Activated T-cell treated with anti-CD3 and anti-CD28 coated beads, Interleukin-2, amount 50 U/mL, for 72 hours (primary cell): ENCODE measurements at regions not wholly inside any gene's neighbourhood (a gene's known extent, or its start where the extent isn't known, plus 50 kb on each side); places are given as distances from the start of the nearest gene placed in this dataset.
"Not testable (repeated sequence)": the region's sequence is repeated elsewhere in the genome, so short reads cannot be mapped to it uniquely, and the experiment has no call there.

Source experiments
- ATAC-seq, 2 donors: fragments of 150-1000 bp; cut with Tn5 transposase; replicated peaks in 1 of 2; 2 replicates each; pipeline ENCODE4 v1.10.0; 2021; ENCODE audit warnings: moderate library complexity in 2 of 2, mild to moderate bottlenecking in 1 of 2
- DNase-seq, 2 donors: peaks; one replicate each; pipeline ENCODE4 v3.0.0; 2021 to 2022; ENCODE audit warnings: mixed read lengths in 1 of 2
- H3K27ac Mint-ChIP-seq: one replicate; pipeline ENCODE4 v1.8.0; 2022; ENCODE audit warnings: mild to moderate bottlenecking, moderate library complexity, mixed read lengths
- H3K27me3 Mint-ChIP-seq: one replicate; pipeline ENCODE4 v1.8.0; 2022; ENCODE audit warnings: low read depth, mixed read lengths
- H3K36me3 Mint-ChIP-seq, 2 donors: one replicate each; pipeline ENCODE4 v1.8.0; 2022; ENCODE audit warnings: mixed read lengths in 2 of 2, mild to moderate bottlenecking in 1 of 2; ENCODE audit not compliant: insufficient read depth in 2 of 2
- H3K4me1 Mint-ChIP-seq: one replicate; pipeline ENCODE4 v1.8.0; 2022; ENCODE audit warnings: low read depth, mixed read lengths
- H3K4me3 Mint-ChIP-seq, 2 donors: one replicate each; pipeline ENCODE4 v1.8.0; 2022; ENCODE audit warnings: mild to moderate bottlenecking in 2 of 2, mixed read lengths in 2 of 2, moderate library complexity in 2 of 2
- H3K9me3 Mint-ChIP-seq, 2 donors: one replicate each; pipeline ENCODE4 v1.8.0; 2022; ENCODE audit warnings: mixed read lengths in 2 of 2

DNA sequence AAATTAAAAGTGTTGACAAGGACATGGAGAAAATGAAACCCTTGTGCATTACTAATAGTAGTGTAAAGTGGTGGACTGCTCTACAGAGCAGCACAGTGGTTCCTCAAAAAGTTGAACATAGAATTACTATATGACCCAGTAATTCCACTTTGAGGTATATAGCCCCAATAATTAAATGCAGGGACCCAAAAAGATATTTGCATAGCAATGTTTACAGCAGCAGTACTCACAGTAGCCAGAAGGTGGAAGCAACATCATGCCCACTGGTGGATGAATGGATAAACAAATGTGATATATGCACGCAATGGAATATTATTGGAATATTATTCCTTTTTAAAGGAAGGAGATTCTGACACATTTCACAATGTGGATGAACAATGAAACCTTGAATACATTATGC is 121.3 kb downstream of the POTEH start:
- ATAC-seq, H3K4me3 Mint-ChIP-seq, H3K36me3 Mint-ChIP-seq, H3K4me1 Mint-ChIP-seq, H3K27me3 Mint-ChIP-seq, H3K9me3 Mint-ChIP-seq, H3K27ac Mint-ChIP-seq: not testable (repeated sequence)
- peak in 1 of 2 donors; percentile 1 for DNase-seq

DNA sequence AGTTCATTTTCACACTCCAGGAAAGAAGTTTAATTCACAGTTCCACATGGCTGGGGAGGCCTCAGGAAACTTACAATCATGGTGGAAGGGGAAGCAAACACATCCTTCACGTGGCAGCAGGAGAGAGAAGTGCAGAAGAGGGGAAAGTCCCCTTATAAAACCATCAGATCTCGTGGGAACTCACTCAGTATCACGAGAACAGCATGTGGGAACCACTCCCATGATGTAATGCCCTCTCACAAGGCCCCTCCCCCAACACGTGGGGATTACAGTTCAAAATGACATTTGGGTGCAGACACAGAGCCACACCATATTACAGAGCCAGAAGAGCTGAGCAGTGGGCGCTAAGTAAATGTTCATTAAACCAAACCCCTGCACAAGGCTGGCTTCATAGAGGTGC is 126.0 kb downstream of the POTEH start:
- H3K27me3 Mint-ChIP-seq, ATAC-seq, H3K4me1 Mint-ChIP-seq, H3K9me3 Mint-ChIP-seq, H3K27ac Mint-ChIP-seq, DNase-seq, H3K4me3 Mint-ChIP-seq, H3K36me3 Mint-ChIP-seq: not testable (repeated sequence)

DNA sequence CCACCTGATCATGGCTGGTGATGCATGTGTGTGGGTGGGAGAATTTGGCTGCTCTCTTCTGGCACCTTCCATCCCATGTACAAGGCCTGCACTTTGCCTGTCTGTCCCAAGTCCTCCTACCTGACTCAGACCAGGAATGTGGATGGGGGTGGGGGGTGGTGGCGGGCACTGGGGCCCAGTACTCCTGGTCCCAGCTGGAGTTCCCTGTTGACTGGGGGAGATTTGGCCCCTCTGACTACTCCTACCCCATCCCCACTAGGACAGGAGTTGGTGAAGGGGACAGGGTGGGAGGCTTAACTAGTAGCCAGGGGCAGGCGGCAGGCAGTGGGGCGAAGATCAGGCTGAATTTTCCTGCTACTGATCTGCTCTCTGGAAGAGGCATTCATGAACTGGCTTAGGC is 126.6 kb downstream of the POTEH start:
- H3K27ac Mint-ChIP-seq, DNase-seq, H3K27me3 Mint-ChIP-seq, ATAC-seq, H3K4me1 Mint-ChIP-seq, H3K9me3 Mint-ChIP-seq, H3K36me3 Mint-ChIP-seq, H3K4me3 Mint-ChIP-seq: not testable (repeated sequence)

DNA sequence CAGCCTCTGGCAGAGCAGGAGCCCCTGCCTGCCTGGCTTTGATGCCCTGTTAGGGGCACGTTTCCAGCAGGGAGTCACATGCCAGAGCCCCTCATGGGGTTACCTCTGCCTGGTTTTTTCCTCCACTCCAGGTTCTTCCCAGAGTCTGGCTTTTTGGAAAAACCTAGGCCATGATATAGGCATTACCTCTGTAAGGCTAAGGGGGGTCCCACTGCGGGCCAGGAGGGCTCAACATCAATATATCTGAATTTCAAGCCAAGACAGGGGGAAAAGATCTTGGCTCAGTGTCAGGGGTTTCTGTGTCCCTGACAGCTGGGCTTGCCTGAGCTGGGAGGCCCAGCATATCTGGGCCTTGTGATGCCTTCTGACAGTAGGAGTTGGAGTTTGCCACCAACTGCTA is 127.4 kb downstream of the POTEH start:
- H3K9me3 Mint-ChIP-seq, H3K27ac Mint-ChIP-seq, H3K27me3 Mint-ChIP-seq, ATAC-seq, H3K4me1 Mint-ChIP-seq, H3K4me3 Mint-ChIP-seq, H3K36me3 Mint-ChIP-seq, DNase-seq: not testable (repeated sequence)

DNA sequence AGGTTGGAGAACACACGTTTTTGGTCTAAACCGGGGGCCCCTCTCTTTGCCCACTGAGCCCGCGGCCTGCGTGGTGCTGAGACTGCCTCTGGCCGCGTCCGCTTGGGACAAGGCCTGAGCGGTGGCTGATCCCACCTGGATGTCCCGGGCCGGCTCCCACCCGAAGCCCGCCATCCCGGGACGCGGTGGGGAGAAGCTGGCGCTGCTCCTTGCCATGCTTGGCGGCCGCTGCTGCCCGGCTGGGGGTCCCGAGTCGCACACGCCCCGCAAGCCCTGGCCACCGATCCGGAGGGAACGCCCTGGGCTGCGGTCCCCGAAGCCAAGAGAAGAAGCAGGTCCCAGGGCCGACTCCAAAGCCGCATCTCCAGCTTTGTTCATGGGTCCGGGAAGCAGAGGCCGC is 130.1 kb downstream of the POTEH start:
- H3K36me3 Mint-ChIP-seq, ATAC-seq, H3K4me1 Mint-ChIP-seq, H3K27ac Mint-ChIP-seq, DNase-seq, H3K4me3 Mint-ChIP-seq, H3K9me3 Mint-ChIP-seq, H3K27me3 Mint-ChIP-seq: not testable (repeated sequence)

DNA sequence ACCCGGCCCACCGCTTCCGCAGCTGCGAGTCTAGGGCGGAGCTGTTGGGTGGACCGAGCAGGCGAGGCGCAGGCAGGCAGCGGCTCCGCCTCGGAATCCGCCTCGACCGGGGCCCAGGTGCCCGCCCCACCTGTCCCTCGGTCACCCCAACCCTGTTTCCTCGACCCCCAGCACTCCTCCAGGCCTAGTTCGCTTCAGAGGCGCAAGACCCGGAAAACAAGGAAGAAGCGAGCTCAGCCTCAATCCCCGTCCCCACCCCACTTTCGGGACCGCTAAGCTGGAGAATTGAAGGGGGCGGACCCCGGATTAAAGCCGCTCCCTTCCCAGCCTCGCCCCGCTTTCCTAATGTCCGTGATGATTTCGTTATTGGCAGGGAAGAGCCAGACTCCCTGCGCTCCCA is 131.3 kb downstream of the POTEH start:
- not testable (repeated sequence) for H3K4me1 Mint-ChIP-seq, DNase-seq, ATAC-seq, H3K4me3 Mint-ChIP-seq, H3K9me3 Mint-ChIP-seq, H3K27ac Mint-ChIP-seq, H3K36me3 Mint-ChIP-seq, H3K27me3 Mint-ChIP-seq

DNA sequence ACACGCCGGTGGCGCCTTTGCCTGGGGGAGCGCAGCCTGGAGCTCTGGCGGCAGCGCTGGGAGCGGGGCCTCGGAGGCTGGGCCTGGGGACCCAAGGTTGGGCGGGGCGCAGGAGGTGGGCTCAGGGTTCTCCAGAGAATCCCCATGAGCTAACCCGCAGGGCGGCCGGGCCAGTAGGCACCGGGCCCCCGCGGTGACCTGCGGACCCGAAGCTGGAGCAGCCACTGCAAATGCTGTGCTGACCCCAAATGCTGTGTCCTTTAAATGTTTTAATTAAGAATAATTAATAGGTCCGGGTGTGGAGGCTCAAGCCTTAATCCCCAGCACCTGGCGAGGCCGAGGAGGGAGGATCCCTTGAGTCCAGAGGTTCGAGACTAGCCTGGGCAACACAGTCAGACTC is 132.2 kb downstream of the POTEH start:
- H3K4me1 Mint-ChIP-seq, DNase-seq, H3K27ac Mint-ChIP-seq, H3K9me3 Mint-ChIP-seq, H3K27me3 Mint-ChIP-seq, H3K4me3 Mint-ChIP-seq, ATAC-seq, H3K36me3 Mint-ChIP-seq: not testable (repeated sequence)

DNA sequence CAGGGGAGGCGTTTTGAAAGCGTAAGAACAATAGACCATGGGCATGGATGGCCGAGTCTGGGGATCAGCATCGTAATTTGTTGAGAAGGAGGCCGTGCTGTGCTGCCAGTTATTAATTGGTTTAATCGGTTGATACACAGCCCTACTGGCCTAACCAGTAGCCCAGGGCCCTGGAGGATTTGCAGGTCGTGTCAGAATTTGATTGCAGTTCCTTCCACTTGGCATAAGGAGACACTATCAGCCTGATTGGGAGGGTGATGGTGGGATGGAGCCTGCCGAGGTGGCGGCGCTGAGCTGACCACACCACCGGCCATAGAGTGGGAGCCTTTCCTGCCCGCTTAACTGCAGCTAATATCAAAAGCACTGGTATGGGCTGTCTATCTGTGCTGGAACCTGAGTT is 133.4 kb downstream of the POTEH start:
- H3K27ac Mint-ChIP-seq, H3K4me1 Mint-ChIP-seq, H3K27me3 Mint-ChIP-seq, H3K36me3 Mint-ChIP-seq, H3K9me3 Mint-ChIP-seq, ATAC-seq, DNase-seq, H3K4me3 Mint-ChIP-seq: not testable (repeated sequence)

DNA sequence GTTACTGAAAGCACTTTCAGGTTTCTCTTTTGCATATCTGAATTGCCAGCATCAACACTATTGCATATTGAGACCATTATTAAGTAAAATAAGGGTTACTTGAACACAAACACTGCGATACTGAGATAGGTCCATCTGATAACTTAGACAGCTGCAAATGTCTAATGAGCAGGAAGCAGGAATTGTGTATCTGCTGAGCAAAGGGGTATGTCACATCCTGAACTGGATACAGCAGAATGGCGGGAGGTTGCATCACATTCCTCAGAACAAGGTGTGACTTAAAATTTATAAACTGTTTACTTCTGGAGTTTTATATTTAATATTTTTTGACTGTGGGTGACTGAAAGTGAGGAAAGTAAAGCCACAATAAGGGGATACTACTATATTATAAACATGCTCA is 142.4 kb downstream of the POTEH start:
- not testable (repeated sequence) for H3K27me3 Mint-ChIP-seq, ATAC-seq, H3K27ac Mint-ChIP-seq, H3K4me3 Mint-ChIP-seq, H3K4me1 Mint-ChIP-seq, H3K9me3 Mint-ChIP-seq, DNase-seq, H3K36me3 Mint-ChIP-seq

DNA sequence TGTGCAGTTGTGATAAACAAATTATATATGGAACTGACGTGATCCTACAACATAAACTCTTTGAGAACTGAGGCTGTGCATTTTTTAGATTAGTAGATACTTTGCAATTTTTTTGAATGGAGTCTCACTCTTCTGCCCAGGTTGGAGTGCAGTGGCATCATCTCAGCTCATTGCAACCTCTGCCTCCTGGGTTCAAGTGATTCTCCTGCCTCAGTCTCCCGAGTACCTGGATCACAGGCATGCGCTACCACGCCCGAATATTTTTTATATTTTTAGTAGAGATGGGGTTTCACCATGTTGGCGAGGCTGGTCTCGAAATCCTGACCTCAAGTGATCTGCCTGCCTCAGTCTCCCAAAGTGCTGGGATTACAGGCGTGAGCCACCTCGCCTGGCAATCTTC is 145.9 kb downstream of the POTEH start:
- not testable (repeated sequence) for ATAC-seq, H3K27ac Mint-ChIP-seq

DNA sequence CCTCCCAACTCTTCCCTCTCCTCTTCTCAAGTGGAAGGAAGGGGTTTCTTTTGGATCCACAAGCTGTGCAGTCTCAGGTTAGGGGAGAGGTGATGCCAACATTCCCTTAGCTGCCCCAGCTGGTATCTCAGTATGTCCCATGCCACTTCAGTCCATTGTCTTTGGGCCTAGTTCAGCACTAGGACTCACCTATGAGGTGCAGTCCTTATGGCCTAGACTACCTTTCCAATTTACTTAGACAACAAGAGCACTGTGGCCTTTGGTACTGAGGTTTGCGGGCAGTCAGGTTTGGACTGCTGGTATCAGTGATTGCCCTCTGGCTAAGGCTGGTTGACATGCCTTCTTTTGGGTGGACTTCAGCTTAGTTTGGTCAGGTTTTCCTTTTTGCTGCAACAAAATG is 159.9 kb downstream of the POTEH start:
- ATAC-seq, H3K9me3 Mint-ChIP-seq, H3K36me3 Mint-ChIP-seq, H3K27ac Mint-ChIP-seq, H3K4me3 Mint-ChIP-seq, H3K4me1 Mint-ChIP-seq, H3K27me3 Mint-ChIP-seq, DNase-seq: not testable (repeated sequence)

More for the DNA sequence above, 145.9 kb downstream of the POTEH start:
- H3K9me3 Mint-ChIP-seq, DNase-seq, H3K4me1 Mint-ChIP-seq, H3K36me3 Mint-ChIP-seq, H3K27me3 Mint-ChIP-seq, H3K4me3 Mint-ChIP-seq: not testable (repeated sequence)

DNA sequence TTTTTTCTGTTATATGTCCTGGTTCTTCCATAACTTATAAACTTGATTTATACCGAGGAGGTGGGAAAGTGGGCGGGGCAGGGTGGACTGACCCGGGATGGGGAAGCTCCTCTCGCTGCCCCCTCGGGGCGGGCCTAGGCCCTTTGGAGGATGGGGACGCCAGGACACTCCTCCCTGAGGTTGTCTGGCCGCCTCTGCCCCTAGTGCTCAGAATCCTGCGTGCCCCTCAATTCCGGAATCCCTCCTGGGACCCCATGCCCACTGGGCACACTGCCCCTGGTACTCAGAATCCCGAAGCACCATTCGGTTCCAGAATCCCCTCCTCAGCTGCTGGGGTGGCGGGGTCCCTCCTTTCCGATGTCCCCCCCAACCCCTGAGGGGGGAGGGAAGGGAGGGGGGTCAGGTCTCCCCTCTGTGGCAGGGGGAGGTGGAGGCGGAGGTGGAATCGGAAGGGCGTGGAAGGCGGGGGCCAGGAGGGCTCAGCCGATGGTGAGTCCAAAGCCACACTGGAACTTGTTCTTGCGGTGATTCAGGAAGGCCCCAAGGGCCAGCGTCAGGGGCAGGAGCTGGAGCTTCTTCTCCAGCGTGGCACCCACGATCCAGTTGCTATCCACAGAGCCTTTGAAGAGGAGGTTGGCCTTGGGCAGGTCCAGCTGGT is 164.0 kb downstream of the POTEH start:
- H3K27me3 Mint-ChIP-seq, ATAC-seq, H3K4me3 Mint-ChIP-seq, H3K27ac Mint-ChIP-seq, H3K4me1 Mint-ChIP-seq, H3K36me3 Mint-ChIP-seq, H3K9me3 Mint-ChIP-seq, DNase-seq: not testable (repeated sequence)

DNA sequence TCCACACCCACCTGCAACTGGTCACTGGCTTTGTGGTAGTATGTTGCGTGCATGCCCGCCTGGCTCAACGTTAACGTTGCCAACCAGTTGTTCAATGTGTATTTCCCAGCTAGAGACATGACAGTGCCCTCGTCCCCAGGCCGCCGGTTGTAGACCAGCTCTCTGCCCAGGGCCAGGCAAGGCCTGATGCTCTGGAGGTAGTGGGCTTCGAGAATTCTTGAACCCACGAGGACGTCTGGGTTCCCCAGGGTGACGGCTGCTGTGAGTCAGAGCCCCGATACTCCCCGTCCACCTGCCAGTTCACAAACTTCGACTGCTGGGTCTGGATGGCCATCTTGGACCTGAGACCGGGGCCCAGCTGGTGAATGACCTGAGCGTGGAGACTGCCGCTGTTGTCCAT is 164.6 kb downstream of the POTEH start:
- not testable (repeated sequence) for ATAC-seq, H3K4me3 Mint-ChIP-seq, DNase-seq, H3K36me3 Mint-ChIP-seq, H3K9me3 Mint-ChIP-seq, H3K27me3 Mint-ChIP-seq, H3K27ac Mint-ChIP-seq, H3K4me1 Mint-ChIP-seq

DNA sequence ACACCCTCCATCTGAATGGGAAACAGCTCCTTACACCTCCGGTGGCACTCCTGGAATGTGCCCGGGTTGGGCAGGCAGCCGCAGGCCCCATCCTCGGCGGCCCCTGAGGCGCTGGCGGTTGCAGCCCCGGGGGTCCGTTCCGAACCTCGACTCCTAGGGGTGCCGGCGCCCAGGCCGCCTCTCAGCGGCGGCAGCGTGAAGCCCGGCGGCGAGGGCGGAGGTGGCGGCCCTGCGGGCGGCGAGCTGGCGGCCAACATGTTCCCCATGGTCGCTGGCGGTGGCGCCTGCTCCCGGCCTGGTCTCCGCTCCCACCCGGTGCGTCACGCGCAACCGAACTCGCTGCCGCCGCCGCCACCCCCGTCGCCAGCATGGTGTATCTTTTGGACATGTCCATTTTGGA is 165.2 kb downstream of the POTEH start:
- H3K27ac Mint-ChIP-seq, H3K4me3 Mint-ChIP-seq, H3K4me1 Mint-ChIP-seq, ATAC-seq, H3K27me3 Mint-ChIP-seq, H3K9me3 Mint-ChIP-seq, H3K36me3 Mint-ChIP-seq, DNase-seq: not testable (repeated sequence)
